Activated naive CD4-positive, alpha-beta T cell treated with anti-CD3 and anti-CD28 coated beads, Interleukin-2, amount 50 U/mL, for 72 hours (primary cell): ENCODE measurements at regions not wholly inside any gene's neighbourhood (a gene's known extent, or its start where the extent isn't known, plus 50 kb on each side); places are given as distances from the start of the nearest gene placed in this dataset.

Experiments used
- ATAC-seq, 2 donors: fragments of 150-1000 bp; cut with Tn5 transposase; 2 replicates each; pipeline ENCODE4 v1.10.0; 2021; ENCODE audit warnings: mild to moderate bottlenecking in 2 of 2, moderate library complexity in 2 of 2
- DNase-seq, 2 donors: peaks; one replicate each; pipeline ENCODE4 v3.0.0; 2021 to 2022; ENCODE audit warnings: low spot score in 2 of 2
- H3K27ac Mint-ChIP-seq, 2 donors: one replicate each; pipeline ENCODE4 v1.8.0; 2022; ENCODE audit warnings: mild to moderate bottlenecking in 2 of 2, mixed read lengths in 2 of 2
- H3K36me3 Mint-ChIP-seq, 2 donors: one replicate each; pipeline ENCODE4 v1.8.0; 2022; ENCODE audit warnings: mixed read lengths in 2 of 2
- H3K9me3 Mint-ChIP-seq, 2 donors: one replicate each; pipeline ENCODE4 v1.8.0; 2022; ENCODE audit warnings: mixed read lengths in 2 of 2

GRCh38 chr5:126178521-126178920 lies 244.7 kb upstream of the GRAMD2B start:
- H3K36me3 Mint-ChIP-seq, result no peaks in the 10 kb centered on the region
- H3K27ac Mint-ChIP-seq, result no peak overlapping the region
- DNase-seq, result no peak
- peaks cover 21 to 28% of the 10 kb centered on the region in 2 donors for H3K9me3 Mint-ChIP-seq
- ATAC-seq, result no peak

- Mint-ChIP-seq H3K9me3 (peaks cover 10 to 18% of the 10 kb centered on the region in 2 donors), H3K27ac (no peak overlapping the region), H3K36me3 (no peaks in the 10 kb centered on the region)
- DNase-seq, result no peak
- no peak for ATAC-seq
These were observed 240.1 kb upstream of the GRAMD2B start for GRCh38 chr5:126182971-126183695.

GRCh38 chr5:126184474-126184873 lies 238.7 kb upstream of the GRAMD2B start:
- H3K9me3 Mint-ChIP-seq, result peaks cover 10 to 18% of the 10 kb centered on the region in 2 donors
- no peak overlapping the region for H3K27ac Mint-ChIP-seq
- ATAC-seq (no peak), DNase-seq (no peak)
- no peaks in the 10 kb centered on the region for H3K36me3 Mint-ChIP-seq

GRCh38 chr5:126186210-126186609 lies 237.0 kb upstream of the GRAMD2B start:
- ATAC-seq, result no peak
- DNase-seq, result no peak
- no peak overlapping the region for H3K27ac Mint-ChIP-seq
- peaks cover 10 to 17% of the 10 kb centered on the region in 2 donors for H3K9me3 Mint-ChIP-seq
- no peaks in the 10 kb centered on the region for H3K36me3 Mint-ChIP-seq

GRCh38 chr5:126188804-126189203 lies 234.4 kb upstream of the GRAMD2B start:
- no peak overlapping the region for H3K27ac Mint-ChIP-seq
- ATAC-seq (no peak), DNase-seq (no peak)
- H3K36me3 Mint-ChIP-seq, result no peaks in the 10 kb centered on the region
- peaks cover 0 to 7% of the 10 kb centered on the region in 2 donors for H3K9me3 Mint-ChIP-seq

- ATAC-seq, result no peak
- no peak for DNase-seq
- H3K27ac Mint-ChIP-seq, result no peak overlapping the region
- H3K36me3 Mint-ChIP-seq, result no peaks in the 10 kb centered on the region
- peaks cover 0 to 7% of the 10 kb centered on the region in 2 donors for H3K9me3 Mint-ChIP-seq
These were observed 234.0 kb upstream of the GRAMD2B start for GRCh38 chr5:126189231-126189630.

- H3K27ac Mint-ChIP-seq, result no peak overlapping the region
- H3K36me3 Mint-ChIP-seq, result no peaks in the 10 kb centered on the region
- DNase-seq (no peak), ATAC-seq (no peak)
- H3K9me3 Mint-ChIP-seq, result peaks cover 0 to 7% of the 10 kb centered on the region in 2 donors
These were observed 233.3 kb upstream of the GRAMD2B start for GRCh38 chr5:126189862-126190261.

GRCh38 chr5:126192226-126192625 lies 231.0 kb upstream of the GRAMD2B start:
- DNase-seq (no peak), ATAC-seq (no peak)
- H3K36me3 Mint-ChIP-seq, result no peaks in the 10 kb centered on the region
- H3K9me3 Mint-ChIP-seq, result no peaks in the 10 kb centered on the region
- no peak overlapping the region for H3K27ac Mint-ChIP-seq

GRCh38 chr5:126195410-126196100 lies 227.7 kb upstream of the GRAMD2B start:
- ATAC-seq, result no peak
- Mint-ChIP-seq H3K9me3 (no peaks in the 10 kb centered on the region), H3K36me3 (no peaks in the 10 kb centered on the region), H3K27ac (no peak overlapping the region)
- DNase-seq, result no peak

GRCh38 chr5:126198531-126198930 lies 224.7 kb upstream of the GRAMD2B start:
- DNase-seq (no peak), ATAC-seq (no peak)
- H3K36me3 Mint-ChIP-seq, result no peaks in the 10 kb centered on the region
- H3K9me3 Mint-ChIP-seq, result peaks cover 5 to 10% of the 10 kb centered on the region in 2 donors
- no peak overlapping the region for H3K27ac Mint-ChIP-seq

- no peak for DNase-seq
- no peak for ATAC-seq
- Mint-ChIP-seq H3K9me3 (peaks cover 9 to 10% of the 10 kb centered on the region in 2 donors), H3K36me3 (no peaks in the 10 kb centered on the region), H3K27ac (no peak overlapping the region)
These were observed 223.7 kb upstream of the GRAMD2B start for GRCh38 chr5:126199467-126199866.

- no peak overlapping the region for H3K27ac Mint-ChIP-seq
- DNase-seq (no peak), ATAC-seq (no peak)
- peaks cover 0 to 11% of the 10 kb centered on the region in 2 donors for H3K36me3 Mint-ChIP-seq
- peaks cover 13 to 16% of the 10 kb centered on the region in 2 donors for H3K9me3 Mint-ChIP-seq
These were observed 214.5 kb upstream of the GRAMD2B start for GRCh38 chr5:126208691-126209090.

- Mint-ChIP-seq H3K27ac (no peak overlapping the region), H3K36me3 (peaks cover 0 to 6% of the 10 kb centered on the region in 2 donors)
- ATAC-seq, result no peak
These were observed 212.3 kb upstream of the GRAMD2B start for GRCh38 chr5:126210955-126211354.

GRCh38 chr5:126219616-126220015 lies 203.6 kb upstream of the GRAMD2B start:
- Mint-ChIP-seq H3K36me3 (no peaks in the 10 kb centered on the region), H3K27ac (no peak overlapping the region), H3K9me3 (peaks cover 9 to 15% of the 10 kb centered on the region in 2 donors)
- ATAC-seq, result no peak
- DNase-seq, result no peak

More at GRCh38 chr5:126210955-126211354, 212.3 kb upstream of the GRAMD2B start:
- DNase-seq, result no peak
- H3K9me3 Mint-ChIP-seq, result peaks cover 3 to 5% of the 10 kb centered on the region in 2 donors

- DNase-seq (no peak), ATAC-seq (no peak)
- no peak overlapping the region for H3K27ac Mint-ChIP-seq
- peaks cover 9 to 15% of the 10 kb centered on the region in 2 donors for H3K9me3 Mint-ChIP-seq
- H3K36me3 Mint-ChIP-seq, result no peaks in the 10 kb centered on the region
These were observed 202.5 kb upstream of the GRAMD2B start for GRCh38 chr5:126220725-126221124.

- ATAC-seq, result no peak
- H3K27ac Mint-ChIP-seq, result no peak overlapping the region
- no peaks in the 10 kb centered on the region for H3K36me3 Mint-ChIP-seq
- no peak for DNase-seq
- H3K9me3 Mint-ChIP-seq, result peaks cover 16 to 23% of the 10 kb centered on the region in 2 donors
These were observed 194.3 kb upstream of the GRAMD2B start for GRCh38 chr5:126228934-126229333.

GRCh38 chr5:126233256-126233655 lies 190.0 kb upstream of the GRAMD2B start:
- ATAC-seq, result no peak
- H3K36me3 Mint-ChIP-seq, result no peaks in the 10 kb centered on the region
- H3K9me3 Mint-ChIP-seq, result peaks cover 7 to 15% of the 10 kb centered on the region in 2 donors
- H3K27ac Mint-ChIP-seq, result no peak overlapping the region
- DNase-seq, result no peak
